Esophagus (tissue), 2 donors: ENCODE measurements at regions not wholly inside any gene's neighbourhood (a gene's known extent, or its start where the extent isn't known, plus 50 kb on each side); places are given as distances from the start of the nearest gene placed in this dataset.

Experiments
- H3K27ac ChIP-seq, 2 donors: one replicate each; pipeline ENCODE4 v1.5.1; 2013; ENCODE audit warnings: low read depth in 2 of 2, mild to moderate bottlenecking in 2 of 2, inconsistent platforms in 1 of 2, low read length in 1 of 2, moderate library complexity in 1 of 2
- H3K27me3 ChIP-seq, 2 donors: one replicate each; pipeline ENCODE4 v1.6.1; 2013; ENCODE audit warnings: low read length in 2 of 2, control low read depth in 1 of 2, mild to moderate bottlenecking in 1 of 2; ENCODE audit not compliant: insufficient read depth in 2 of 2, control insufficient read depth in 1 of 2
- H3K36me3 ChIP-seq, 2 donors: one replicate each; pipeline ENCODE4 v1.6.1; 2013; ENCODE audit warnings: low read length in 1 of 2; ENCODE audit not compliant: control insufficient read depth in 2 of 2, insufficient read depth in 2 of 2
- H3K4me1 ChIP-seq, 2 donors: one replicate each; pipeline ENCODE4 v1.6.1; 2013; ENCODE audit warnings: low read length in 1 of 2; ENCODE audit not compliant: control insufficient read depth in 2 of 2, insufficient read depth in 2 of 2
- H3K4me3 ChIP-seq, 2 donors: one replicate each; pipeline ENCODE4 v1.5.1; 2013; ENCODE audit warnings: low read length in 2 of 2, mild to moderate bottlenecking in 2 of 2, low read depth in 1 of 2, moderate library complexity in 1 of 2
- H3K9me3 ChIP-seq, 2 donors: one replicate each; pipeline ENCODE4 v1.6.1; 2013; ENCODE audit warnings: mild to moderate bottlenecking in 2 of 2, low read depth in 1 of 2, low read length in 1 of 2, moderate library complexity in 1 of 2; ENCODE audit not compliant: control insufficient read depth in 2 of 2, insufficient read depth in 1 of 2
- WGBS, 2 donors: extraction: QIAGEN DNeasy Blood & Tissue Kit; methylation state at CpG; one replicate each; pipeline ENCODE4 v1.1.7; 2013; 5-methylcytosine and 5-hydroxymethylcytosine counted together
- donor health status: healthy with polysubstance abuse.
- donor health status: Bipolar disorder and iron deficiency.

DNA sequence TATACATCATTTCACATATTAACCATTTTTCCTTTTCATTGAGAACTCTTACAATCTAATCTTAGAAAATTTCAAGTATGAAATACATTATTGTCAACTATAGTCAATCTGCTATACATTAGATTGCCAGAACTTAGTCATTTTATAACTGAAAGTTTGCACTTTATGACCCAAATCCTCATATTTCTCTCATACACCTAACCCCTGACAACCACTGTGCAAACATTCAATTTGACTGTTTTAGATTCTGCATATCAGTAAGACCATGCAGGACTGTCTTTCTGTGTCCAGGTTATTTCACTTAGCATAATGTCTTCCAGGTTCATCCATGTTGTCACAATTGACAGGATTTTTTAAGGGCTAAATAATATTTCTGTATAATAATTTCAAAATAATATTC lies 1299.0 kb upstream of the B3GALT2 start:
- Histone ChIP-seq H3K4me3 (no peak overlapping the region), H3K36me3 (no peaks in the 10 kb centered on the region), H3K4me1 (no peaks in the 10 kb centered on the region), H3K9me3 (no peaks in the 10 kb centered on the region), H3K27me3 (no peaks in the 10 kb centered on the region), H3K27ac (no peak overlapping the region)

DNA sequence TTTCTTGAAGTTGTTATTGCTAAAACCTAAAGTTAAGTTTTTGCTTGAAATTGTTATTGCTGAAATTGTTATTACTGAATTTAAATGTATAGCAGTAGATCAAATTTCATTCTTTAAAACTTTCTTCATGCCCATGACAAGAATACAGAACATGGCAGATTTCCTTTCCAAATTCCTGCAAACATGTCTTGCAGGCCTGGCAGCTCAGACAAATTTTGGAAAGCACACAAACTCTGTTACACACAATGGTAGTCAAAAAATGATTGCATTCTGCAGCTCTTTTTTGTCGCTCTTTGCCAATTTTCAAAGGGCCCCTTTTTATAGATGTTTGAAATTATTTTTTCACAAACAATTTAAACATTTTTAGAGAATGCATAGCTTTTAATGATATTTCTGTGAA lies 1292.3 kb upstream of the B3GALT2 start:
- Histone ChIP-seq H3K27me3 (no peaks in the 10 kb centered on the region), H3K9me3 (no peaks in the 10 kb centered on the region), H3K27ac (no peak overlapping the region), H3K36me3 (no peaks in the 10 kb centered on the region), H3K4me1 (no peaks in the 10 kb centered on the region), H3K4me3 (no peak overlapping the region)
- 61 to 83% methylated on average over 1 of the region's 1 CpG for WGBS, 2 donors

DNA sequence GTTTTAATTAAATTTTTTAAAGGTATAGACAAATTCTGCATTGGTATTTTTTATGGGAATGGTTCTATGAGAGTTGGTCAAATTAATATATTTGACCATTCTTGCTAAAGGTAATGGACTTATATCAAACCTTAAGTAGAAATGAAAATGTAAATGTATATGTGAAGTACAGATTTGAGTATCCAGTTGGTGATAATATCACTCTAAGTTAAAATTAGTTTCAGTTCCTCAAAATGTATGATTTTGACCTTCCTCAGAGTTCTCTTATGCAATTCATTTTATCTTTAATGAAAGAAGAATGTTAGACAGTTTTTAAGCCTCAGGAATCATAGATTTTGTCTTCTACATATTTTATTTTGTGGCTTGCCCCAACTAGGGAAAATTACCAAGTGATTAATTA lies 1291.5 kb upstream of the B3GALT2 start:
- H3K9me3 ChIP-seq, result no peaks in the 10 kb centered on the region
- no peak overlapping the region for H3K4me3 ChIP-seq
- H3K27ac ChIP-seq, result no peak overlapping the region
- no peaks in the 10 kb centered on the region for H3K4me1 ChIP-seq
- H3K36me3 ChIP-seq, result no peaks in the 10 kb centered on the region
- no peaks in the 10 kb centered on the region for H3K27me3 ChIP-seq

DNA sequence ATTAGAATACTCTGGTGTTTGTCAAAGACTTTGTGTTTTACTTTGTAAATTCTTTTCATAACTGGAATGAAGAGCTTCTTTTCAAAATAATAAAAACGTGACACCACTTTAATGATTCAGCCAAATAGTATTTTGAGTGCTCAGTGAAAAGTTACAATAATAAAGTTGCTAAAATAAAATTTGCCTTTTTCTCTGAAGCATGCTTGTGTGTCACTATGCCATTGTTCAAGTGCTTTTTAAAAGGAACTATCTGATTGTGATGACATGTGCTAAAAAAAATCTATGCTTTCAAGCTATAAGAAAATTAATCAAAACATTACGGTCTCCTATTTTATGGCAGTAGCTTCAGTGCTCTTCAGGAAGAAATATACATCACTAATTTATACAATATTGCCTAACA lies 1290.5 kb upstream of the B3GALT2 start:
- Histone ChIP-seq H3K9me3 (no peaks in the 10 kb centered on the region), H3K4me3 (no peak overlapping the region), H3K27ac (no peak overlapping the region), H3K36me3 (no peaks in the 10 kb centered on the region), H3K4me1 (no peaks in the 10 kb centered on the region), H3K27me3 (no peaks in the 10 kb centered on the region)
- 41 to 45% methylated on average over 2 of the region's 2 CpGs for WGBS, 2 donors

DNA sequence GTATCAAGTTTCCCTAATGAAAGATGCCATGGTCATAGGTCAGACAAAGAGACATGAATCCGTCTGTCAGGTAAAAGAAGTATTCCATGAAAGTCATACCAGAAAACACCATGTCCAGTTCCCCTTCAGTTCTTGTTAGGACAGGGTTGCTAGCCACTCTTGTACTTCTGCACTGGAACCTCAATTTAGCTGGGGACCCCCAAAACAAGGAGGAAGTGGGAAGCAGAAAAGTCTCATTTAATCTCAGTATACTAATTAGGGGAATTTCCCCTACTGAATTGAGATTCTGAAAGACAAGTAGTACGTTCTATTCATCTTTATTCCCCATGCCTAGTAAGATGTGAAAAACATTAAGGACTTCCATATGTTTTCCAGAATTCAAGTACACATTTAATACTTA lies 1289.9 kb upstream of the B3GALT2 start:
- H3K36me3 ChIP-seq, result no peaks in the 10 kb centered on the region
- no peak overlapping the region for H3K4me3 ChIP-seq
- 72 to 75% methylated on average over 2 of the region's 2 CpGs for WGBS, 2 donors
- no peaks in the 10 kb centered on the region for H3K9me3 ChIP-seq
- no peak overlapping the region for H3K27ac ChIP-seq
- H3K27me3 ChIP-seq, result no peaks in the 10 kb centered on the region
- H3K4me1 ChIP-seq, result no peaks in the 10 kb centered on the region

DNA sequence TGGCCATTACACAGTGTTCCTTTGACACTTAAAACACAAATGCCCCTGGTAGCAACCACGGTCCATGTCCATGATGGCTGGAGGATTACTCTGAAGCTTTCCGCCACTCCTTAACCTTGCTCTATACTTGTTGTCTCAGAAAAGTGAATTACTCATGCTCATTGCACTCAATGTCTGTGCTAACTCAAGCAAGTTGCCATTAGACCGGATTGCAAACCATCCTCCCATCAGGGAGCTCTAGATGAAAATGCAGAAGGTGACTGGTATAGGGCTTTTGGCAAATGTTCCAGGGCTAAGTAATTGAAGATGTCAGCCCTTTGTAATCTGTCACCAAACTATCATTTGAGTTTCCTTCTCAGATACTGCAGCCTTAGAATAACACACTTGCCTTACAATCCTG lies 1288.3 kb upstream of the B3GALT2 start:
- WGBS, 2 donors, result 88% methylated on average over 3 of the region's 3 CpGs
- no peak overlapping the region for H3K27ac ChIP-seq
- H3K36me3 ChIP-seq, result no peaks in the 10 kb centered on the region
- no peaks in the 10 kb centered on the region for H3K27me3 ChIP-seq
- no peaks in the 10 kb centered on the region for H3K9me3 ChIP-seq
- H3K4me3 ChIP-seq, result no peak overlapping the region
- no peaks in the 10 kb centered on the region for H3K4me1 ChIP-seq

DNA sequence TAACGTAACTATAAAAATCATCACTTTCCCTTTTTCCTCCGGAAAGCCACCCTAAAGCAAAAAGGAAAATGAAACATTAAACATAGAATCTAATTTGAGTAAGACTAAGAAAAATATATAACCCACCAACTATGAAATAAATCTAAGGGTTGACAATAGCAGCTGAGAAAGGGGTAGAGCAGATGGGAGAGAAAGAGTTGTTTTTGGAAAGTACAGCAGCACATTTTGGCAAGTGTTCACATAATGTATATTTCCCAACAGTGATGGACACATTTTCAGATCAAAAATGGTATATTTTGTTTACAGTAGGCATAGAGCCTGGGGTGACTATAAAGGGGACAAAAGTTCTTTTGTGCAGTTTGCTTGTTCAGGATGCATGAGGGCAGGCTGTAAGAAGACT lies 1287.4 kb upstream of the B3GALT2 start:
- WGBS, 2 donors, result 80 to 87% methylated on average over 2 of the region's 2 CpGs
- no peak overlapping the region for H3K27ac ChIP-seq
- H3K9me3 ChIP-seq, result no peaks in the 10 kb centered on the region
- H3K36me3 ChIP-seq, result no peaks in the 10 kb centered on the region
- no peaks in the 10 kb centered on the region for H3K4me1 ChIP-seq
- no peak overlapping the region for H3K4me3 ChIP-seq
- H3K27me3 ChIP-seq, result no peaks in the 10 kb centered on the region

DNA sequence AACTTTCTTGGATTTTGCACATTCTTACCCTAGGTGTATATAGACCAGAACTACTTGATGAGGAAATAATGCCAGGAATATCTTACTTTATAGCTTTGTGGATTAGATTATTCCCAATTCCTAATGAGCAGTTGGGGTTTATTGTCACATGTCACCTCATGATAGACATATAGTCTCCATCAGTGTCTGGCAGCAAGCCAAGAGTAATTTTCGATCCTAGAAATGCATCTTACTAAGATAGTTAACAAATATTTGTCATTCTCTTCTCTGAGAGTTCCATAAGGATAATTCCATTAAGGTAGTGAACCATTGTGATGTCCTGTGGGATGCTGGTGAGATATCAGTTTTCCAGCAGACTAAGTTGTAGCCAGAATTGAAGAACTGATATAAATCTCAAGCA lies 1282.9 kb upstream of the B3GALT2 start:
- Histone ChIP-seq H3K36me3 (no peaks in the 10 kb centered on the region), H3K9me3 (no peaks in the 10 kb centered on the region), H3K4me3 (no peak overlapping the region), H3K27me3 (no peaks in the 10 kb centered on the region), H3K4me1 (no peaks in the 10 kb centered on the region), H3K27ac (no peak overlapping the region)
- 66 to 70% methylated on average over 1 of the region's 1 CpG for WGBS, 2 donors

DNA sequence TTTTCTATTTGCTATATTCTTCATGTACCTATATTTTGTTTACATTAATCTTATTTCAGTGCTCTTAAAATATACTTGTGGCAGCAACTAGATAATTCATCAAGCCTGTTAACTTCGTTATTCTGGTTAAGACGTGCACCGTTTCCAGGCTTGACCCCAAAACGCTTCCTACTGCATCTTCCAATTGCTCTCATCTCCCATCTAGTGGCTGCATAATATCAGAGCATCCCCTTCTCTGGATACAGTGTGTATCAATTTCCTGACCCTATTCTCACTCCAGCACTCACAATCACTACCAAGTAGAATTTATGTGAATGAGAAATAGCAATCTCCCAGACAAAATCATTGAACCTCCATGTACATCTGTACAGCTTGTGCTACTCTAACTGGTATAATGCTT lies 1280.3 kb upstream of the B3GALT2 start:
- no peaks in the 10 kb centered on the region for H3K36me3 ChIP-seq
- H3K4me3 ChIP-seq, result no peak overlapping the region
- H3K27me3 ChIP-seq, result no peaks in the 10 kb centered on the region
- no peaks in the 10 kb centered on the region for H3K9me3 ChIP-seq
- no peak overlapping the region for H3K27ac ChIP-seq
- WGBS, 2 donors, result 46 to 52% methylated on average over 4 of the region's 4 CpGs
- H3K4me1 ChIP-seq, result no peaks in the 10 kb centered on the region

DNA sequence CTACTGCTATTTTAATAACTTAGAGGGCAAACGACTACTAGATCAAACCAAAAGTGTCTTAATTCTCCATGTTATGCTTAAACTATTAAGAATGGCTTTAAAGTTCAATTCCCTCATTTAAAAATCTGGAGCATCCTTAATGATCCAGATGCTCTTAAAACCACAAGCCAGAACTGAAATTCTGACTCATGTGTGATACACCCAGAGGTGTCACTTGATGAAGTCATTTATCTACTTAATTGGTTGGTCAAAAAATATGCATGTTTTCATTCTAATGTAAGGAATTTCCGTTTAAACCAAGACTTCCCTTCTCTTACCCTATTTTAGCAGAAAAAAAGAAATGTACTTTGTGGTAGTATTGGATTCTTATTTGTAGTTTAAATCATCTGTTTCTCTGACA lies 1261.2 kb upstream of the B3GALT2 start:
- H3K36me3 ChIP-seq, result no peaks in the 10 kb centered on the region
- H3K9me3 ChIP-seq, result no peaks in the 10 kb centered on the region
- WGBS, 2 donors, result 56 to 58% methylated on average over 2 of the region's 2 CpGs
- no peak overlapping the region for H3K27ac ChIP-seq
- H3K4me1 ChIP-seq, result no peaks in the 10 kb centered on the region
- H3K4me3 ChIP-seq, result no peak overlapping the region
- no peaks in the 10 kb centered on the region for H3K27me3 ChIP-seq
